Epithelial cell of esophagus (primary cell): ENCODE measurements at regions not wholly inside any gene's neighbourhood (a gene's known extent, or its start where the extent isn't known, plus 50 kb on each side); places are given as distances from the start of the nearest gene placed in this dataset.
A peak's percentile ranks its signal among the peaks of the same experiment; 100 is the strongest.

ENCODE experiments used
- DNase-seq: peaks from one replicate; pipeline ENCODE4 v3.0.0; 2010; ENCODE audit warnings: low read depth
- H3K4me3 ChIP-seq: 2 replicates; pipeline ENCODE4 v1.5.1; 2011; ENCODE audit warnings: mild to moderate bottlenecking, low read length, control low read depth
- TF ChIP-seq, protein P1 (sequence below): IDR thresholded peaks from 2 replicates; pipeline ENCODE4 v1.5.1; 2011; ENCODE audit warnings: low read depth, mild to moderate bottlenecking, low read length, control low read depth, inconsistent platforms; ENCODE audit not compliant: insufficient read depth; ENCODE audit errors: missing control alignments

GRCh38 chrX:110421500-110422455, 63.1 kb downstream of the RTL9 start:
- H3K4me3 ChIP-seq, result no peak overlapping the region
- peak; percentile 33 for DNase-seq
- TF ChIP-seq, protein P1, sequence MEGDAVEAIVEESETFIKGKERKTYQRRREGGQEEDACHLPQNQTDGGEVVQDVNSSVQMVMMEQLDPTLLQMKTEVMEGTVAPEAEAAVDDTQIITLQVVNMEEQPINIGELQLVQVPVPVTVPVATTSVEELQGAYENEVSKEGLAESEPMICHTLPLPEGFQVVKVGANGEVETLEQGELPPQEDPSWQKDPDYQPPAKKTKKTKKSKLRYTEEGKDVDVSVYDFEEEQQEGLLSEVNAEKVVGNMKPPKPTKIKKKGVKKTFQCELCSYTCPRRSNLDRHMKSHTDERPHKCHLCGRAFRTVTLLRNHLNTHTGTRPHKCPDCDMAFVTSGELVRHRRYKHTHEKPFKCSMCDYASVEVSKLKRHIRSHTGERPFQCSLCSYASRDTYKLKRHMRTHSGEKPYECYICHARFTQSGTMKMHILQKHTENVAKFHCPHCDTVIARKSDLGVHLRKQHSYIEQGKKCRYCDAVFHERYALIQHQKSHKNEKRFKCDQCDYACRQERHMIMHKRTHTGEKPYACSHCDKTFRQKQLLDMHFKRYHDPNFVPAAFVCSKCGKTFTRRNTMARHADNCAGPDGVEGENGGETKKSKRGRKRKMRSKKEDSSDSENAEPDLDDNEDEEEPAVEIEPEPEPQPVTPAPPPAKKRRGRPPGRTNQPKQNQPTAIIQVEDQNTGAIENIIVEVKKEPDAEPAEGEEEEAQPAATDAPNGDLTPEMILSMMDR, result no peak

DNA sequence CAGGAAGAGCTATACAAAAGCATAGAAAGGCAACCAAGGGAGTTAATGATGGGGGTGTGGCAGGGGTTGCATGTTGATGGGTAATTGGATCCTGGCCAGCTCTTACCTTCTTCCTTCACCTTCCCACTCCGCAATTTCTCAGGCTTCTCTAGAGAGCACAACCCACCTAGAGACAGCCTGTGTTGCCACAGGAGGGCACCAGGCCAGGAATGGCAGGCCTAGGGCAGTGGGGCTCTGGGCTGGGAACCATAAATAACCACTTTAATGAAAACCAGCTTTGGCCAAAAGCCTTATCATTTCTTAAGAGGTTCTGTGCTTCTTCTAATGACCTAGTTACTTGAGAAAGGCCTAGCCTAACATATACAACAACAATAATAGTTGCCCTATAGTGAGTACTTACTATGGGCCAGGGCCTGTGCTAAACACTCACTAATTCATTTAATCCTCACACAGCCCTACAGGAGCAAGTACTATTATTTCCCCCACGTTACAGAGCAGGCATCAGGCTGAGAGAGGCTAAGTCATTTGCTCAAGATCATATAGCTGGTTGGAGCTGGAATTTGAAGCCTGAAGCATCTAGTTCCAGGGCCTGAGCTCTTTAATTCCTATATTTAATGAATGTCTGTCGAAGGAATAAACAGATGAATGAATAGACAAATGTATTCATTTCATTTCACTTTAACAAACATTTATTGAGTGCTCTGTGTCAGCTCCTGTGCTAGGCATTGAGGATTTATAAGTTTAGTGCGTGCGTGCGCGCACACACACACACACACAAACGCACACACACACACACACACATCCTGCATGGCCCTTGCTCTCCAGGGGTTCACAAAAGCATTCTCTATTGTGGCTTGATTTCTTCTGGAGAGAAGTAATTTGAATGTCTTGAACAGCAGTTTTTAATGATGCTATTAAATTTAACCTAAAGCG, 66.8 kb downstream of the RTL9 start:
- H3K4me3 ChIP-seq, result no peak overlapping the region
- DNase-seq, result no peak
- TF ChIP-seq, protein P1, result no peak

GRCh38 chrX:110426155-110426504, 67.5 kb downstream of the RTL9 start:
- TF ChIP-seq, protein P1, result no peak
- H3K4me3 ChIP-seq, result no peak overlapping the region
- DNase-seq, result no peak

GRCh38 chrX:110427076-110427475, 68.4 kb downstream of the RTL9 start:
- no peak overlapping the region for H3K4me3 ChIP-seq
- DNase-seq, result no peak
- TF ChIP-seq, protein P1, result no peak

DNA sequence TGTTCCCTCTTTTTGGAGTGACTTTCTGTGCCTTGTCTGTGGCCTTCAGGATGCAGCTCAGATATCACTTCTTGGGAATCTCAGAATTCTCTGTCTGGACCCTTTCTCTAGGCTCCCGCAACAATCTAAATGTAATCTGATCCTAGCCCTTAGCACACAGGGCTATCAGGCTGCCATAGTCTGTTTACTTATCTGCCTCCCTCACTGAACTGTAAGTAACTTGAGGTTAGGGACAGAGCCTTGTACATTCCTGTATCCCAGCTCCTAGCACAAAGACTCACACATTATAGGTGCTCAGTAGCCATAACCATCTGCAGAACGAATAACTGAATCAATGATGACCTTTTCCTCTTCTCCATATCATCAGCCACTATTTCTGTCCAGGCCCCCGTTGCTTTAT, 69.5 kb downstream of the RTL9 start:
- TF ChIP-seq, protein P1, result no peak
- no peak overlapping the region for H3K4me3 ChIP-seq
- DNase-seq, result no peak

- no peak for DNase-seq
- no peak overlapping the region for H3K4me3 ChIP-seq
- TF ChIP-seq, protein P1, result no peak
Measured at GRCh38 chrX:110430293-110431076, 71.8 kb downstream of the RTL9 start.
